ENCODE measurements at regions not wholly inside any gene's neighbourhood (a gene's known extent, or its start where the extent isn't known, plus 50 kb on each side); places are given as distances from the start of the nearest gene placed in this dataset.

DNA sequence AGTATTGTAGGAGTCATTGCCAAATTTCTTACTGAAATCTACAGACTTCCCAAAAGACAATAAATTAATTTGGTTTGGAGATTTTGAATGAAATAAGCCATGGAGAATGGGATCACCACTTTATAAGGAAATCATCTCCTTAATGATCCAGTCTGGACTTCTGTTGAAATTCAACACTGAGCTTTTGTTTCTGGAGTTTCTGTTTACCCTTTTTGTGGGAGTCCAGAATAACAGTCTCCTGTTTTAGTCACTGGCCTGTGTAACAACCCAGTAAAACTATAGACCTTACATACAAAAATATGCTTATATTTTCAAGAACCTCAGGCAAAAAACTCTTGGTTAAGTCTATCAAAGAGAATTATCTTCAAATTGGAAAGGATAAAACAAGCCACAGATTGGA, 321.7 kb upstream of the PLET1 start:
- no peak for TF ChIP-seq EZH2 (IDR thresholded peaks at IDR 0.05; ENCODE audit: borderline replicate concordance)
- TF ChIP-seq, protein P1, sequence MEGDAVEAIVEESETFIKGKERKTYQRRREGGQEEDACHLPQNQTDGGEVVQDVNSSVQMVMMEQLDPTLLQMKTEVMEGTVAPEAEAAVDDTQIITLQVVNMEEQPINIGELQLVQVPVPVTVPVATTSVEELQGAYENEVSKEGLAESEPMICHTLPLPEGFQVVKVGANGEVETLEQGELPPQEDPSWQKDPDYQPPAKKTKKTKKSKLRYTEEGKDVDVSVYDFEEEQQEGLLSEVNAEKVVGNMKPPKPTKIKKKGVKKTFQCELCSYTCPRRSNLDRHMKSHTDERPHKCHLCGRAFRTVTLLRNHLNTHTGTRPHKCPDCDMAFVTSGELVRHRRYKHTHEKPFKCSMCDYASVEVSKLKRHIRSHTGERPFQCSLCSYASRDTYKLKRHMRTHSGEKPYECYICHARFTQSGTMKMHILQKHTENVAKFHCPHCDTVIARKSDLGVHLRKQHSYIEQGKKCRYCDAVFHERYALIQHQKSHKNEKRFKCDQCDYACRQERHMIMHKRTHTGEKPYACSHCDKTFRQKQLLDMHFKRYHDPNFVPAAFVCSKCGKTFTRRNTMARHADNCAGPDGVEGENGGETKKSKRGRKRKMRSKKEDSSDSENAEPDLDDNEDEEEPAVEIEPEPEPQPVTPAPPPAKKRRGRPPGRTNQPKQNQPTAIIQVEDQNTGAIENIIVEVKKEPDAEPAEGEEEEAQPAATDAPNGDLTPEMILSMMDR (IDR thresholded peaks at IDR 0.05; ENCODE audit: poor library complexity): no peak

All from hepatocyte (in vitro differentiated cells).